ENCODE measurements at regions not wholly inside any gene's neighbourhood (a gene's known extent, or its start where the extent isn't known, plus 50 kb on each side); places are given as distances from the start of the nearest gene placed in this dataset.
"Not testable (repeated sequence)": the region's sequence is repeated elsewhere in the genome, so short reads cannot be mapped to it uniquely, and the experiment has no call there.

- FAIRE-seq (no peak), DNase-seq (ENCODE audit: low spot score) (no peak)
Measured at GRCh38 chr11:89545691-89546090, 54.5 kb upstream of the NOX4 start.

GRCh38 chr11:89555781-89556180 lies 64.6 kb upstream of the NOX4 start:
- DNase-seq (ENCODE audit: low spot score); FAIRE-seq: not testable (repeated sequence)

GRCh38 chr11:89556731-89557707 lies 65.8 kb upstream of the NOX4 start:
- not testable (repeated sequence) for FAIRE-seq; DNase-seq (ENCODE audit: low spot score)

- not testable (repeated sequence) for FAIRE-seq; DNase-seq (ENCODE audit: low spot score)
Measured at GRCh38 chr11:89560598-89560997, 69.4 kb upstream of the NOX4 start.

DNA sequence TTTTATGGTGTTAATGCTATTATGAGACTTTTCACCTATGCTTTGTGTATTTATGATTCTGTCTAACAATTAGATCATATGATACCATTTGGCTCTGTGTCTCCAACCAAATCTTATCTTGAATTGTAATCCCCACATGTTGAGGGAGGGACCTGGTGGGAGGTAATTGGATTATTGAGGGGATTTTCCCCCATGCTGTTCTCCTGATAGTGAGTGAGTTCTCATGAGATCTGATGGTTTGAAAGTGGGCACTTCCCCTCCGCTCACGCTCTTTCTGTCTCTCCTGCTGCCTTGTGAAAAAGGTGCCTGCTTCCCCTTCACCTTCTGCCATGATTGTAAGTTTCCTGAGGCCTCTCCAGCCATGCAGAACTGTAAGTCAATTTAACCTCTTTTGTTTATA lies 71.6 kb upstream of the NOX4 start:
- not testable (repeated sequence) for DNase-seq (ENCODE audit: low spot score); FAIRE-seq

GRCh38 chr11:89566972-89567371 lies 75.8 kb upstream of the NOX4 start:
- DNase-seq (ENCODE audit: low spot score), result no peak
- FAIRE-seq, result no peak

- not testable (repeated sequence) for DNase-seq (ENCODE audit: low spot score); FAIRE-seq
Measured at GRCh38 chr11:89569387-89569786, 78.2 kb upstream of the NOX4 start.

DNA sequence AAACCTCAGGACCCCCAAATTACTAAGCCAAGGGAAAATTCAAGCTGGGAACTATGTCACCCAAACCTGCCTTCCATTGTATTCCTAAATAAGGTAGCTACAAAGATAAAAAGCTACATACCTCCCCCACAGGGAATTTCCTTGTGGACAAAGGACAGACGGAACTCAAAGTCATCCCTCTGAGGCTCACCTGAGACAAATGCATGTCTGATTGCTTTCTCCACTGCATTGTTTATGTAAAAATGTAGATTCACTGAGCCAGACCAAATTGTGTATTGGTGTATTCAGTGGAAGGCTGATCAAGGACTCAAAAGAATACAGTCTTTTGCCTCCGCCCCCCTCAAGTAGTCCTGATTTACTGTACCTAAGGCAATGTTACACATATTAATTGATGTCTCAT lies 80.5 kb upstream of the NOX4 start:
- DNase-seq (ENCODE audit: low spot score); FAIRE-seq: not testable (repeated sequence)

- not testable (repeated sequence) for DNase-seq (ENCODE audit: low spot score); FAIRE-seq
Measured at GRCh38 chr11:89575846-89576245, 84.7 kb upstream of the NOX4 start.

- not testable (repeated sequence) for DNase-seq (ENCODE audit: low spot score); FAIRE-seq
Measured at GRCh38 chr11:89577428-89577827, 86.3 kb upstream of the NOX4 start.

- FAIRE-seq, result no peak
- no peak for DNase-seq (ENCODE audit: low spot score)
Measured at GRCh38 chr11:89583580-89583979, 92.4 kb upstream of the NOX4 start.

- FAIRE-seq, result not testable (repeated sequence)
Measured at GRCh38 chr11:89585046-89585445, 93.9 kb upstream of the NOX4 start.

GRCh38 chr11:89585471-89585870 lies 94.3 kb upstream of the NOX4 start:
- FAIRE-seq; DNase-seq (ENCODE audit: low spot score): not testable (repeated sequence)

More at GRCh38 chr11:89585046-89585445, 93.9 kb upstream of the NOX4 start:
- not testable (repeated sequence) for DNase-seq (ENCODE audit: low spot score)

GRCh38 chr11:89589413-89589812 lies 98.2 kb upstream of the NOX4 start:
- not testable (repeated sequence) for DNase-seq (ENCODE audit: low spot score); FAIRE-seq

DNA sequence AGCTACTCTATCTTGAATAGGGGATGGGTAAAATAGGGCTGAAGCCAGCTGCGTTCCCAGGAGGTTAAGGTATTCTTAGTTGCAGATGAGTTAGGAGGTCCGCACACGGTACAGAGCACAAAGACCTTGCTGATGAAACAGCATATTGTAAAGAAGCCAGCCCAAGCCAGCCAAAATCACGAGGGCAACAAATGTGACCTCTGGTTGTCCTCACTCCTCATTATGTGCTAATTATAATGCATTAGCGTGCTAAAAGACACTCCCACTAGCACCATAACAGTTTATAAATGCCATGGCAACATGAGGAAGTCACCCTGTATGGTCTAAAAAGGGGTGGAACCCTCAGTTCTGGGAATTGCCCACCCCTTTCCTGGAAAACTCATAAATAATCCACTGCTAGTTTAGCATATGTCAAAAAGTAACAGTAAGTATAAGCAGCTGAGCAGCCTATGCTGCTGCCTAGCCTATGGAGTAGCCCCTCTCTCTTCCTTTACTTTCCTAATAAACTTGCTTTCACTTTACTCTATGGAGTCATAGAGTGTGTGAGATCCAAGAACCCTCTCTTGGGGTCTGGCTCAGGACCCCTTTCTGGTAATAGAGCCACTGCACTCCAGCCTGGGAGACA lies 98.9 kb upstream of the NOX4 start:
- not testable (repeated sequence) for DNase-seq (ENCODE audit: low spot score); FAIRE-seq

DNA sequence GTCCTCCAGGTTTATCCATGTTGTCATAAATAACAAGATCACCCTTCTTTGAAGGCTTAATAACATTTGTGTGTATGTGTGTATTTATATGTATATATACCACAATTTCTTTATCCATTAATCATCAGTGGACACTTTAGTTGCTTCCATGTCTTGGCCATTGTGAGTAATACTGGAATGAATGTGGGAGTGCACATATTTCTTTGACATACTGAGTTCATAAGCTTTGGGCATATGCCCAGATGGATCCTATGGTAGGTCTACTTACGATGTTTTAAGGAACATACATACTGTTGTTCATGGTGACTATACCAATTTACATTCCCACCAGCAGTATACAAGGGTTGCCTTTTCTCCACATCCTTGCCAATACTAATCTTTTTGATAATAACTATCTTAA lies 108.8 kb upstream of the TRIM77 start:
- not testable (repeated sequence) for DNase-seq (ENCODE audit: low spot score); FAIRE-seq

DNA sequence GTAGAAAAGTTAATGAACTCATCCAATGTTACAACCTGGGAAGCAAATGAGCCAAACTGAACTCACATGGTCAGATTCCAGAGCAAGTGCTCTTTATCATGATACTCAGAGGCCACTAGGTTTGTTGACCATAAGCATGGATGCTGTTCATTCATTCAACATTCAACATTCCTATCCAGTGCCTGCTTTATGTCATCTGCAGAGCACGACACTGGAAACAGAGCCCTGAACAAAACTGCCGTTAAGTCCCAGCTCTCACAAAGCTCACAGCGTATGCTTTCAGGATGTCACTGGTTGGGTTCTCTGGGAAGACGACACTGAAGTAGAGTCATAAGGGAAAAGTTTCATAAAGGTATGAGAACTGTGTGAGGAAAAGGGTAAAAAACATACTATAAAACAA lies 105.8 kb upstream of the TRIM77 start:
- DNase-seq (ENCODE audit: low spot score) (no peak), FAIRE-seq (no peak)

DNA sequence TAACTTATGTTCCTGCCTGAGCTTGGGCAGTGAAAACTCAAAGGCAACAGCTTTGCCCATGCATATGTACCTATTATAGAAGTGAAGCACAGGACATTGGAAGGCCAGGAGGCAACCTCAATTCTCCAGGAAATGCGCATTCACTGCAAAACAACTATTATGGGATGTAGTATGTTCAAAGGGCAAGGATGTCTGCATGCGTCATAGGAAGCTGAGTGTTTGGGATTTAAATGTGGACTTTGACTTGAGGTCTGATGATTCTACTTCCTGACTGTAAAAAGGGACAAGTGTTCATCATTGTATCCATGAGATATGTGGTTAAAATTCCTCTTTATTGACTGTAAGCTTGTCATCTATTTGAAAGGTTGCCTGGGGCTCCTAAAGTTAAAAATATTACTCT lies 103.3 kb upstream of the TRIM77 start:
- DNase-seq (ENCODE audit: low spot score), result peak; percentile 6
- FAIRE-seq, result not testable (repeated sequence)

- FAIRE-seq, result not testable (repeated sequence)
Measured at GRCh38 chr11:89607497-89607896, 102.6 kb upstream of the TRIM77 start.

GRCh38 chr11:89608234-89608966 lies 101.7 kb upstream of the TRIM77 start:
- no peak for FAIRE-seq
- no peak for DNase-seq (ENCODE audit: low spot score)

More at GRCh38 chr11:89607497-89607896, 102.6 kb upstream of the TRIM77 start:
- DNase-seq (ENCODE audit: low spot score), result not testable (repeated sequence)

DNA sequence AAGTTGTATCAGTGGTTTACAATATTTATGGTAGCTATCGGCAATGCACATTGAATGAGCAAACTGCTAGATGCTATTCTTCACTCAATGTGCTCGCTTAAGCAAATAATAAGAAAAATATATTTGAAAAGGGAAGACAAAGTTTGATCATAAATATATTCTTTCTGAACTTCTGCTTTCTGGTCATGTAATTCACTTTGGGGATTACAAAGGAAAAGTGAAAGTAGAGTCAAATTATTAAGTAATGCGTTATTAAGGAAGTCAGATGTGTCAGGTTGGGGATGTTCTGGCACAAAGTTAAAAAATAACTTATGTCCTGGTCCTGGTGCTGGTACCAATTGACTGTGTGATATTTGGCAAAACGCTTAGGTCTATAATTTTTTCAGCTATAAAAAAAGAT lies 98.0 kb upstream of the TRIM77 start:
- no peak for FAIRE-seq
- DNase-seq (ENCODE audit: low spot score), result no peak

Measured in RCC 7860 (cell line).